ENCODE measurements at regions not wholly inside any gene's neighbourhood (a gene's known extent, or its start where the extent isn't known, plus 50 kb on each side); places are given as distances from the start of the nearest gene placed in this dataset.

DNA sequence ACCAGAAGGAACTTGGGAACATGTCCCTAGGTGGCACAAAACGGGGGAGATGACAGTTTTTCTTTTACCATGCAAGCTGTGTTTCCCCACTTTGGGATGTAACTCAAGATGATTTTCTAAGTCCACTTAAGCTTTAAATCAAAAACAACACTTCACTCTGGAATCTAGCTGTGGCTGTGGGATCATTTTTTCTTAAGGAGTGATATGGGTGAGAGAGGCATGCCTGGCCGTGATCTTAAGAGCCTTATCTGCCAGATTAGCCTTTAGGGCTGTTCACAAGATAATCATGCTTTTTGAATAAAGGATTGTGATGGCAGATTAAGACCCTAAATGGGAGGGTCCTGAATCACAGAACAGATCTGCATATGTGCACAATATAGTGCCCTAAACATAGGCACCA, 384.8 kb upstream of the SEMA6D start:
- no peak overlapping the region for H3K4me3 ChIP-seq (ENCODE audit: low read depth, low read length)
- DNase-seq (ENCODE audit: low read depth), result no peak
- TF ChIP-seq, protein P1, sequence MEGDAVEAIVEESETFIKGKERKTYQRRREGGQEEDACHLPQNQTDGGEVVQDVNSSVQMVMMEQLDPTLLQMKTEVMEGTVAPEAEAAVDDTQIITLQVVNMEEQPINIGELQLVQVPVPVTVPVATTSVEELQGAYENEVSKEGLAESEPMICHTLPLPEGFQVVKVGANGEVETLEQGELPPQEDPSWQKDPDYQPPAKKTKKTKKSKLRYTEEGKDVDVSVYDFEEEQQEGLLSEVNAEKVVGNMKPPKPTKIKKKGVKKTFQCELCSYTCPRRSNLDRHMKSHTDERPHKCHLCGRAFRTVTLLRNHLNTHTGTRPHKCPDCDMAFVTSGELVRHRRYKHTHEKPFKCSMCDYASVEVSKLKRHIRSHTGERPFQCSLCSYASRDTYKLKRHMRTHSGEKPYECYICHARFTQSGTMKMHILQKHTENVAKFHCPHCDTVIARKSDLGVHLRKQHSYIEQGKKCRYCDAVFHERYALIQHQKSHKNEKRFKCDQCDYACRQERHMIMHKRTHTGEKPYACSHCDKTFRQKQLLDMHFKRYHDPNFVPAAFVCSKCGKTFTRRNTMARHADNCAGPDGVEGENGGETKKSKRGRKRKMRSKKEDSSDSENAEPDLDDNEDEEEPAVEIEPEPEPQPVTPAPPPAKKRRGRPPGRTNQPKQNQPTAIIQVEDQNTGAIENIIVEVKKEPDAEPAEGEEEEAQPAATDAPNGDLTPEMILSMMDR (IDR thresholded peaks at IDR 0.05; ENCODE audit: low read depth, low read length), result no peak
- no peak for TF ChIP-seq MYC (IDR thresholded peaks at IDR 0.05; ENCODE audit: low read depth, low read length)
- TF ChIP-seq, protein P2, sequence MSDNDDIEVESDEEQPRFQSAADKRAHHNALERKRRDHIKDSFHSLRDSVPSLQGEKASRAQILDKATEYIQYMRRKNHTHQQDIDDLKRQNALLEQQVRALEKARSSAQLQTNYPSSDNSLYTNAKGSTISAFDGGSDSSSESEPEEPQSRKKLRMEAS (IDR thresholded peaks at IDR 0.05; ENCODE audit: low read depth, low read length), result no peak
- no peak for TF ChIP-seq POLR2A (IDR thresholded peaks at IDR 0.05; ENCODE audit: extremely low read depth, insufficient read length)

DNA sequence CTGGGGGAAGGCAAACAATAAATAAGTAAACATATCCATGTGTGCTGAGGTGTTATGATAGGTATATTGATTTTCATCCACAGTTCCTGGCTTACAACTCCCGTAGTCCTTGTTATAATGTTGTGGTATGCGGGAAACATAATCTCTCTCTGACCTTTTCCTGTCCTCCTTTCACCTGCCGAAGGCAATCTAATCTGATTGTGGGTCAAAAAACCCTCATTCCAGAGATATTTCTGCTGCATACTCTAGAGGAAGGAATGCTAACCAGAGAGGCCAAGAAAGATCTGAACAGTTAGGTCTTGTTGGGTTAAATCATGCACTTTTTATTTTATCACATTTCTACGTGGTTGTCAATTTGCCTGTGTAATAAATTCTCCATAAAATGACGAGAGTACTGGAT, 383.6 kb upstream of the SEMA6D start:
- DNase-seq (ENCODE audit: low read depth), result no peak
- TF ChIP-seq MYC (IDR thresholded peaks at IDR 0.05; ENCODE audit: low read depth, low read length) (no peak), POLR2A (IDR thresholded peaks at IDR 0.05; ENCODE audit: extremely low read depth, insufficient read length) (no peak)
- TF ChIP-seq, protein P2 (IDR thresholded peaks at IDR 0.05; ENCODE audit: low read depth, low read length), result no peak
- TF ChIP-seq, protein P1 (IDR thresholded peaks at IDR 0.05; ENCODE audit: low read depth, low read length), result no peak
- no peak overlapping the region for H3K4me3 ChIP-seq (ENCODE audit: low read depth, low read length)

DNA sequence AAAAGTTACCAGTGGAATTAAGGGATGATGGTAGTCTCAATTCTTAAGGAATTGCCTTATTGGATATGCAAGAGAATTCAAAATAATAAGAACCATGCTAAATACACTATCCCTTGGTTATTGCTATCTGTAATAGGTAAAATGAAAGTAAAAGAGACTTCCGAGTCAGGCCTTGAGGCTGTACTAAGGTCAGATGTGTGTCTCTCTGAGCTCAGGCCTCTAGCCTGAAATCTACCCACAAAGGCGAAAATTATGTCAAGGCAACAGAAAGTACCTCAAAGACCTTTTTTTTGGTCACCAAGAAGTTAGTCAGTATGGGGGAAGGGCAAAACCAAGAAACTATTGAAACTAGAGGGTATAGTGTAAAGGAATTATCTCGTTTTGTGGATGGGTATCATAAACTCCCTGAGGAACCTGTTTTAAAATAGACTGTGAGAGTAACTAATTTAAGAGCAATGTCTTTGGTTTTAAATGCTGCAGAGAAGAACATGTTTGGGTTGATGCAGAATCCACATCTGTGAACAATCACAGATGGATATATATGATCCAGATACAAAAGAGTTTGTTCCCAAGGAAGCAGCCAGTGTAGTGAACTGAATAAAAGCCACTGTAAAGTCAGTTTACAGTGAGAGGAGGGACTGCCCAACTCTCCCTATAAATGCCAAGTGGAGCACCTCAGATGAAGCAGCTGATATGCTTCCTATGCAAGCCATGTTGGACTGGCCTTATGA, 382.3 kb upstream of the SEMA6D start:
- no peak for TF ChIP-seq POLR2A (IDR thresholded peaks at IDR 0.05; ENCODE audit: extremely low read depth, insufficient read length)
- no peak for TF ChIP-seq MYC (IDR thresholded peaks at IDR 0.05; ENCODE audit: low read depth, low read length)
- TF ChIP-seq, protein P1 (IDR thresholded peaks at IDR 0.05; ENCODE audit: low read depth, low read length), result no peak
- TF ChIP-seq, protein P2 (IDR thresholded peaks at IDR 0.05; ENCODE audit: low read depth, low read length), result no peak
- no peak overlapping the region for H3K4me3 ChIP-seq (ENCODE audit: low read depth, low read length)
- no peak for DNase-seq (ENCODE audit: low read depth)

DNA sequence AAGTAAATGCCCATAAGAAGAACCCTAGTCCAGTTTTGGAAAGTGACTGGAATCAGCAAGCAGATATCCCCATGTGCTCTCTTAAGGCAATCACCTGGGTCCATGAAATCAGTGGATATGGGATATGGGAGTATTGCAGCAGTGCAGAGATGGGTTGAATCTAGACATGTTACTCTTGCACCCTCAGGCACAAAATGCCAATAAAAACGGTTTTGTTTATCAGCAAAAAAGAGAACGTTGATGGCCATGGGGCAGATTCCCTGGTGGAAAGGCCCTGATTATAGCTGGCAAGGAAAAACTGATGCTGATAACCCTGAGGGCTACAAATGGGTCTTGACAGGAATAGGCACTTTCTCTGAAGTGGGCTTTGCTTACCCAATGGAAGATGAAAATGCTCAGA, 380.2 kb upstream of the SEMA6D start:
- no peak for DNase-seq (ENCODE audit: low read depth)
- H3K4me3 ChIP-seq (ENCODE audit: low read depth, low read length), result no peak overlapping the region
- TF ChIP-seq, protein P1 (IDR thresholded peaks at IDR 0.05; ENCODE audit: low read depth, low read length), result no peak
- TF ChIP-seq, protein P2 (IDR thresholded peaks at IDR 0.05; ENCODE audit: low read depth, low read length), result no peak
- TF ChIP-seq POLR2A (IDR thresholded peaks at IDR 0.05; ENCODE audit: extremely low read depth, insufficient read length) (no peak), MYC (IDR thresholded peaks at IDR 0.05; ENCODE audit: low read depth, low read length) (no peak)

DNA sequence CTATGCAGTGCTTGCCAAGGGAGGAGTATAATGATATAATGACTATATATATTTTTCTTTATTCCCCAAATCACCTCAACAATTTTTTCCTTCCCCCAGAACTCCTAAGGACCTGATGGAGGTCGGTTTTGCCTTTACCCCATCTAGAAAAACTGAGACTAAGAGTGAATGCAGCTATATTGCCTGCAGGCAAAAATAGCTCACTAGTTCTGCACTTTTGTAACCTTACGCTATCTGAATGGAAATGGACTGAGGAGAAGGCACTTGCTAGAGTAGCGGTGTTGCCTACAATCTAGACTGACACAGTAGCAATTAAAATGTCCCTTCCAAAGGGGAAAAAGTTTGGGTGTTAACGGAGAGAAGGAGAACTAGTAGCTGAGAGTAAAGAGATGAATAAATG, 379.5 kb upstream of the SEMA6D start:
- no peak for DNase-seq (ENCODE audit: low read depth)
- TF ChIP-seq, protein P1 (IDR thresholded peaks at IDR 0.05; ENCODE audit: low read depth, low read length), result no peak
- TF ChIP-seq, protein P2 (IDR thresholded peaks at IDR 0.05; ENCODE audit: low read depth, low read length), result no peak
- TF ChIP-seq POLR2A (IDR thresholded peaks at IDR 0.05; ENCODE audit: extremely low read depth, insufficient read length), result no peak
- TF ChIP-seq MYC (IDR thresholded peaks at IDR 0.05; ENCODE audit: low read depth, low read length), result no peak

More for the DNA sequence above, 379.5 kb upstream of the SEMA6D start:
- H3K4me3 ChIP-seq (ENCODE audit: low read depth, low read length), result no peak overlapping the region
